GM19239 (cell line): ENCODE measurements at regions not wholly inside any gene's neighbourhood (a gene's known extent, or its start where the extent isn't known, plus 50 kb on each side); places are given as distances from the start of the nearest gene placed in this dataset.
"Not testable (repeated sequence)": the region's sequence is repeated elsewhere in the genome, so short reads cannot be mapped to it uniquely, and the experiment has no call there.

Source experiments
- DNase-seq: peaks from one replicate; pipeline ENCODE4 v3.0.0; 2011; ENCODE audit warnings: low spot score; ENCODE audit not compliant: insufficient read length
- FAIRE-seq: peaks from 2 replicates; lab custom pipeline; 2011; peaks lifted over from hg19 to GRCh38; lab: Jason Lieb, UNC

- FAIRE-seq = no peak
- no peak for DNase-seq
Measured at GRCh38 chr19:31519256-31519655, 170.0 kb upstream of the TSHZ3 start.

DNA sequence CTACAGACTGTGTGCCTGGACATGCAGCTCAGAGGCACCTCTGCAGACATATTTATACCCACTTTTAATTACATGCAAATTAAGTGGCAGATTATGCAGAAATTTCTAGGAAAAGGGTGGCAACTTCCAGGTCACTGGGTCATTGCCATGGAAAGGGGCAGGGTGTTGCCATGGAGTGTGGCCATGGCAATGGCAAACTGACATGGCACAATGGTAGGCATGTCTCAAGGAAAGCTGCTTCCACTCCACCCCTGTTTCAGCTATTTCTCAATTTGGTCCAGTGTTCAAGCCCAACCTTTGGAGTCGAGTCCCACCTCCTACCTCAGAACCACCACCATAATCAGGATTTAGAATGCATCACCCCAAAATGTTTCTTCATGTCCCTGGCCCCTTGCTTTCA lies 170.7 kb upstream of the TSHZ3 start:
- DNase-seq (no peak), FAIRE-seq (no peak)

DNA sequence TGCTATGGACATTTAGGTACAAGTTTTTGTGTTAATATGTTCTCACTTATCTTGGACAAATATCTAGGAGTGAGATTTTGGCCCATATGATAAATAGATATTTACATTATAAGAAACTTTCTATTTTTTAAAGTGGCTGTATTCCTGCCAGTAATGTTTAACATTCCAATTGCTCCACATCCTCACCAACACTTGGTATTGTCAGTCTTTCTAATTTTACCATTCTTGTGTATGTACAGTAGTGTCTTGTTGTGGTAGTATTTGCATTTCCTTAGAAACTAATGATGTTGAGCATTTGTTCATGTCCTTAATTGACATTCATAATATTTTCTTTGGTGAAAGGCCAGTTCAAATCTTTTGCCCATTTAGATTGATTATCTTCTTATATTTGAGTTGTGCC lies 171.4 kb upstream of the TSHZ3 start:
- DNase-seq = no peak
- no peak for FAIRE-seq

DNA sequence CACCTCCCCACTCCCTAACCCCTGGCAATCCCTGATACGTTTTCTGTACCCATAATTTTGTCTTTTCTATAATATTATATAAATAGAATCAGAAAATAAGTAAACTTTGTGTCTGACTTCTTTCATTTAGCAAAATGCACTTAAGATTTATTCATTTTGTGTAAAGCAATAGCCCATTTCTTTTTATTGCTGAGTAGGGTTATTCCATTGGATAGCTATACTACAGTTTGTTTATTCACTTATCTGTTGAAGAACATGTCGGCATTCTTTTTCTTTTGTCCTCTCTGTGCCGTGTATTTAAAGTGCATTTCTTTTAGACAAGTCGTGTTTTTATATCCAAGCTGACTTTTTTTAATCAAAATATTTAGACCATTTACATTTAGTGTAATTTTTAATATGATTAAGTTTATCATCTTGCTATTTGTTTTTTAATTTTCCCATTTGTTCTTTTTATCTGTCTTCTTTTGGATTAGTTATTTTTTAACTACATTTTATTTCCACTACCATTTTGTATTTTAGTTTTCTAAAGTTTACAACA lies 176.4 kb upstream of the TSHZ3 start:
- FAIRE-seq (no peak), DNase-seq (no peak)

GRCh38 chr19:31527443-31527842 lies 178.2 kb upstream of the TSHZ3 start:
- DNase-seq (no peak), FAIRE-seq (no peak)

- no peak for FAIRE-seq
- DNase-seq = no peak
Measured at GRCh38 chr19:31528261-31528660, 179.0 kb upstream of the TSHZ3 start.

DNA sequence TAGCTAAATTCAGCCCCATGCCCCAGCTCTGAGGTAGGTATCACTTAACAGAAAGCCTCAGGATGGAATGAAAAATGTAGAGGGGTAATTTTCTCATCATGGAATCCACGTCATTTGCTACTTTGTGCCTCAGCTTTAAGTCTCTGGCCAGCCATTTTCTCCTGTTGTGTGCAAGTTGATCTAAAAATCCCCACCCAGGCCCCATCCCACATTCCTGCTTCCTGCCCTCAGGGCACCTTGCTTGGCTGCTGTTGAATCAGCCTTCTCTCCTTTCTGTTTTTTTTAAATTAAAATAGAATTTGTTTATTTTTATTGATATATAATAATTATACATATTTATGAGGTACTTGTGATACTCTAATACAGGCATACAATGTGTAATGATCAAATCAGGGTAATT lies 179.9 kb upstream of the TSHZ3 start:
- DNase-seq = no peak
- FAIRE-seq = no peak

- DNase-seq = no peak
- no peak for FAIRE-seq
Measured at GRCh38 chr19:31530781-31531180, 181.5 kb upstream of the TSHZ3 start.

GRCh38 chr19:31531326-31531725 lies 182.1 kb upstream of the TSHZ3 start:
- FAIRE-seq = no peak

GRCh38 chr19:31532034-31532433 lies 182.8 kb upstream of the TSHZ3 start:
- FAIRE-seq = no peak
- no peak for DNase-seq

More at GRCh38 chr19:31531326-31531725, 182.1 kb upstream of the TSHZ3 start:
- DNase-seq = no peak

- DNase-seq = no peak
Measured at GRCh38 chr19:31533114-31533513, 183.9 kb upstream of the TSHZ3 start.

GRCh38 chr19:31534231-31534630 lies 185.0 kb upstream of the TSHZ3 start:
- DNase-seq (no peak), FAIRE-seq (no peak)

More at GRCh38 chr19:31533114-31533513, 183.9 kb upstream of the TSHZ3 start:
- FAIRE-seq = no peak

- FAIRE-seq (no peak), DNase-seq (no peak)
Measured at GRCh38 chr19:31534786-31535657, 185.8 kb upstream of the TSHZ3 start.

GRCh38 chr19:31535691-31536460 lies 186.6 kb upstream of the TSHZ3 start:
- FAIRE-seq (no peak), DNase-seq (no peak)

- no peak for FAIRE-seq
Measured at GRCh38 chr19:31537136-31537535, 187.9 kb upstream of the TSHZ3 start.

DNA sequence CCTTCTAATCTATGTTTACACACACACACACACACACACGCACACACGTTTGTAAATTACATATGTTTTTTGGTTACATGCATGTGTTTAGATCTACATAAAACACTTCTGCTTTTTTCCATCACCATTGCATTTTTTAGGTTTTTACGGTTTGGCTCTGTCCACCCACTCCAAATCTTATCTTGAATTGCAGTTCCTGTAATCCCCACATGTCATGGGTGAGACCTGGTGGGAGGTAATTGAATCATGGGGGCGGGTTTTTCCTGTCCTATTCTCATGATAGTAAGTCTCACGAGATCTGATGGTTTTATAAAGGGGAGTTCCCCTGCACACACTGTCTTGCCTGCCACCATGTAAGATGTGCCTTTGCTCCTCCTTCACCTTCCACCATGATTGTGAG lies 188.7 kb upstream of the TSHZ3 start:
- FAIRE-seq, DNase-seq: not testable (repeated sequence)

More at GRCh38 chr19:31537136-31537535, 187.9 kb upstream of the TSHZ3 start:
- DNase-seq = no peak

DNA sequence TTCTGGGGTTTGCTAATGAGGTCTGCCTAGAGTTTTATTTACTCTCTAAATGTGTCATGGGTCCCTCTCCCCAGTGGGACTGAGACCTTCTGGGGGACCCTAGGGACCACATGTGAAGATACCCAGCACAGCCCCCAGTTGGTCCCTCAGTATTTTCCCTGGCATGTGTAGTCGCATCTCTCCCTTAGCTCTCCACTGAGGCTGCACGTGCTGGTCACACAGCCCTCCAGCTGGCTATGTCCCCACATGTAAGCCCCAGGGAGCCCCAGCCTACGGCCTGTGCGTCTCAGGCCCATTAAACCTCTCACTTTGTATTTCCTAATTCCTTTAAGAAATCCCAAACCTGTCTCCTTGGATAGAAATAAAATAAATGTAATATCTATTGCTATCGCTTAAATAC lies 189.6 kb upstream of the TSHZ3 start:
- FAIRE-seq (no peak), DNase-seq (no peak)

DNA sequence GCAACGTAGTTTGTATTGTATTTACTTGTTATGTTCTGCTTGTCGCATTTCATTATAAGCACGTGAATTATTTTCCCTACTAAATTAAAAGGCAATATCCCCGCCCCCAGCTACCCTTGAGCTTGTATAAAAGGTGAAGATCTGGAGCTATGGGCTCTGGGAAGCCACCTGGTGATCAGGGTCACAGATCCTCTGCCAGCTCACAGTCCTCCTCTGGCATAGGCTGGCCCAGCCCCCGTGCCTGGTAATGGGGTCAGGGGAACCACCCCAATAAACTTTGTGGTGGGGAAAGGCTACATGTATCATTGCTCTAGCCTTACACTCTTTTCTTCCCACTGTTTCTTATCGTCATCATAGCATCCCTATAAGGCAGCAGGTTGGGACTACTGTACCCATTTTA lies 190.2 kb upstream of the TSHZ3 start:
- FAIRE-seq (no peak), DNase-seq (no peak)

DNA sequence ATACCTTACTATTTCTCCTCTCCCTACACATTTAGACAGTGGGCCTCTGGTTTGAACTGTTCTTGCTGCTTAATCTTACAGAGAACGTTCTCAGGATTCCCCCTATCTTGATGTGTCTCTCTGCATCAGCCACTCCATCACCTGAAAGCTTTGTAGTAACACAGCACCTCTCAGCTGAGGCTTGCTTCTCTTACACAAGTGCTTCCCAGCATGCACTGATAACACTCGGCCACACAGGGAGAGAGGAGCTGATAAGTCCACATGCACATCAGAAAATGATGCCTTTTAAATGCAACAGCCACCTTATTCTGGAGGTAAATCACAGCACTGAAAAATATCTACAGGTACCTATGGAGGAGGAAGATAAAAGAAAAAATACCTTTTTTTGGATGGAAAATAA lies 192.2 kb upstream of the TSHZ3 start:
- no peak for DNase-seq
- no peak for FAIRE-seq

- no peak for DNase-seq
- no peak for FAIRE-seq
Measured at GRCh38 chr19:31543456-31543855, 194.2 kb upstream of the TSHZ3 start.

DNA sequence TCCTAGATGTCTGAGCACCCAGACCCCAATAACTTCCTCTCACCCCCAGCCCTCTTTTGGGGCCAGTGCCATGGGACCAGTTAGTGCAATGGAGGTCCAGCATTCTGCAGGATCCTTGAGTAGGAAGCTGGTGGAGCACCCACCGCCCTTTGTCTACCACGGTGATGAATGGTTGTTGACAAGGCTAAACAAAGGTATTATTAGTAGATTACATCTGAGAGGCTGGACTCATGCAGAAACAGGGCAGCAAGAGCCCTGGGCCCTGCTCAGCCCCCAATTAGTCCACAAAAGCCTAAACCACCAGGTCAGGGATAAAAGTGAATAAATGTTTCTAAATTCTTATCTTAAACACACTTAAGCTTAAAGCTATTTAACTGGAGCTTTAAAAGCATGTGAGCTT lies 196.5 kb upstream of the TSHZ3 start:
- DNase-seq (no peak), FAIRE-seq (no peak)
